ENCODE measurements at regions not wholly inside any gene's neighbourhood (a gene's known extent, or its start where the extent isn't known, plus 50 kb on each side); places are given as distances from the start of the nearest gene placed in this dataset.
A peak's percentile ranks its signal among the peaks of the same experiment; 100 is the strongest.
"Not testable (repeated sequence)": the region's sequence is repeated elsewhere in the genome, so short reads cannot be mapped to it uniquely, and the experiment has no call there.

GRCh38 chr14:59020382-59020781, 168.1 kb upstream of the DAAM1 start:
- in situ Hi-C loops (cut with MboI; ENCODE audit: low pct_unique_long_range_greater_than_20kb in 2 of 9, low sequenced_read_pairs in 9 of 9, unreplicated experiment in 9 of 9): loop anchor here in 1 of 9 experiments (10.0 to 25.0 kb wide), 2 partner anchors 104 to 508 kb away; no protein-coding TSS in a partner anchor
- Histone ChIP-seq H3K4me3 (no peak overlapping the region), H3K27ac (no peak overlapping the region), H3K4me1 (replicated peaks in 1 of 2) (no peaks in the 10 kb centered on the region)
- peak in 5 of 8 experiments; percentile 42 to 78 (median 75) for ATAC-seq (replicated peaks in 6 of 8)
- 60 to 100% (median 75%) methylated on average over 1 of the region's 1 CpG; no CpG with 5 or more reads in 4 of the 10 experiments for WGBS, 10 experiments

- WGBS, 10 experiments: 29 to 93% (median 70%) methylated on average over 1 to 4 of the region's 4 CpGs; no CpG with 5 or more reads in 3 of the 10 experiments
- peak in 2 of 8 experiments; percentile 33 to 38 for ATAC-seq (replicated peaks in 6 of 8)
- in situ Hi-C loops (cut with MboI; ENCODE audit: low pct_unique_long_range_greater_than_20kb in 2 of 9, low sequenced_read_pairs in 9 of 9, unreplicated experiment in 9 of 9): loop anchor here in 1 of 9 experiments (10.0 to 25.0 kb wide), 2 partner anchors 103 to 510 kb away; no protein-coding TSS in a partner anchor
- Histone ChIP-seq H3K27ac (no peak overlapping the region), H3K4me1 (replicated peaks in 1 of 2) (no peaks in the 10 kb centered on the region), H3K4me3 (no peak overlapping the region)
Measured at GRCh38 chr14:59022144-59022543, 166.3 kb upstream of the DAAM1 start.

GRCh38 chr14:59026081-59026480, 162.4 kb upstream of the DAAM1 start:
- WGBS, 10 experiments: 60 to 100% (median 78%) methylated on average over 2 of the region's 2 CpGs; no CpG with 5 or more reads in 3 of the 10 experiments
- no peak overlapping the region for H3K4me3 ChIP-seq
- in situ Hi-C loops (cut with MboI; ENCODE audit: low pct_unique_long_range_greater_than_20kb in 2 of 9, low sequenced_read_pairs in 9 of 9, unreplicated experiment in 9 of 9): loop anchor here in 3 of 9 experiments (10.0 to 25.0 kb wide), 2 partner anchors 99 to 411 kb away; no protein-coding TSS in a partner anchor
- peaks cover 5 to 9% of the 10 kb centered on the region in 2 donors for H3K4me1 ChIP-seq (replicated peaks in 1 of 2)
- ATAC-seq (replicated peaks in 6 of 8): no peak
- H3K27ac ChIP-seq: no peak overlapping the region

- H3K4me1 ChIP-seq (replicated peaks in 1 of 2); H3K4me3 ChIP-seq; ATAC-seq (replicated peaks in 6 of 8); H3K27ac ChIP-seq: not testable (repeated sequence)
- in situ Hi-C loops (cut with MboI; ENCODE audit: low pct_unique_long_range_greater_than_20kb in 2 of 9, low sequenced_read_pairs in 9 of 9, unreplicated experiment in 9 of 9): loop anchor here in 3 of 9 experiments (10.0 to 25.0 kb wide), 2 partner anchors 98 to 411 kb away; no protein-coding TSS in a partner anchor
- WGBS, 10 experiments: 86 to 100% (median 100%) methylated on average over 1 of the region's 1 CpG; no CpG with 5 or more reads in 7 of the 10 experiments
Measured at GRCh38 chr14:59026640-59027039, 161.8 kb upstream of the DAAM1 start.

GRCh38 chr14:59028476-59029202, 159.8 kb upstream of the DAAM1 start:
- Histone ChIP-seq H3K27ac (no peak overlapping the region), H3K4me1 (replicated peaks in 1 of 2) (peaks cover 5 to 9% of the 10 kb centered on the region in 2 donors), H3K4me3 (no peak overlapping the region)
- in situ Hi-C loops (cut with MboI; ENCODE audit: low pct_unique_long_range_greater_than_20kb in 2 of 9, low sequenced_read_pairs in 9 of 9, unreplicated experiment in 9 of 9): loop anchor here in 3 of 9 experiments (10.0 to 25.0 kb wide), 2 partner anchors 96 to 409 kb away; no protein-coding TSS in a partner anchor
- peak; percentile 97 to 100 (median 99) for ATAC-seq (replicated peaks in 6 of 8)
- 0 to 4% (median 0%) methylated on average over 2 to 5 of the region's 5 CpGs; no CpG with 5 or more reads in 3 of the 10 experiments for WGBS, 10 experiments

GRCh38 chr14:59032826-59033225, 155.6 kb upstream of the DAAM1 start:
- in situ Hi-C loops (cut with MboI; ENCODE audit: low pct_unique_long_range_greater_than_20kb in 2 of 9, low sequenced_read_pairs in 9 of 9, unreplicated experiment in 9 of 9): loop anchor here in 3 of 9 experiments (5.0 to 25.0 kb wide), 2 partner anchors 89 to 404 kb away; no protein-coding TSS in a partner anchor

GRCh38 chr14:59036134-59036533, 152.3 kb upstream of the DAAM1 start:
- 44 to 100% (median 84%) methylated on average over 1 to 2 of the region's 2 CpGs; no CpG with 5 or more reads in 1 of the 10 experiments for WGBS, 10 experiments
- ATAC-seq (replicated peaks in 6 of 8): no peak
- H3K27ac ChIP-seq: no peak overlapping the region
- no peak overlapping the region for H3K4me3 ChIP-seq
- in situ Hi-C loops (cut with MboI; ENCODE audit: low pct_unique_long_range_greater_than_20kb in 2 of 9, low sequenced_read_pairs in 9 of 9, unreplicated experiment in 9 of 9): loop anchor here in 3 of 9 experiments (25.0 kb wide), 1 partner anchor 401 kb away; no protein-coding TSS in a partner anchor
- H3K4me1 ChIP-seq (replicated peaks in 1 of 2): no peaks in the 10 kb centered on the region

More at GRCh38 chr14:59032826-59033225, 155.6 kb upstream of the DAAM1 start:
- ATAC-seq (replicated peaks in 6 of 8): no peak
- Histone ChIP-seq H3K4me1 (replicated peaks in 1 of 2) (peaks cover 5 to 9% of the 10 kb centered on the region in 2 donors), H3K27ac (no peak overlapping the region), H3K4me3 (no peak overlapping the region)

- in situ Hi-C loops (cut with MboI; ENCODE audit: low pct_unique_long_range_greater_than_20kb in 2 of 9, low sequenced_read_pairs in 9 of 9, unreplicated experiment in 9 of 9): loop anchor here in 3 of 9 experiments (25.0 kb wide), 1 partner anchor 400 kb away; no protein-coding TSS in a partner anchor
- 50 to 100% (median 100%) methylated on average over 1 to 3 of the region's 3 CpGs; no CpG with 5 or more reads in 1 of the 10 experiments for WGBS, 10 experiments
- Histone ChIP-seq H3K4me3 (no peak overlapping the region), H3K27ac (no peak overlapping the region), H3K4me1 (replicated peaks in 1 of 2) (no peaks in the 10 kb centered on the region)
- ATAC-seq (replicated peaks in 6 of 8): no peak
Measured at GRCh38 chr14:59037086-59037485, 151.4 kb upstream of the DAAM1 start.

- WGBS, 10 experiments: 29 to 100% (median 83%) methylated on average over 2 to 4 of the region's 4 CpGs; no CpG with 5 or more reads in 1 of the 10 experiments
- ATAC-seq (replicated peaks in 6 of 8): no peak
- in situ Hi-C loops (cut with MboI; ENCODE audit: low pct_unique_long_range_greater_than_20kb in 2 of 9, low sequenced_read_pairs in 9 of 9, unreplicated experiment in 9 of 9): loop anchor here in 3 of 9 experiments (25.0 kb wide), 1 partner anchor 400 kb away; no protein-coding TSS in a partner anchor
- Histone ChIP-seq H3K27ac (no peak overlapping the region), H3K4me3 (no peak overlapping the region), H3K4me1 (replicated peaks in 1 of 2) (no peaks in the 10 kb centered on the region)
Measured at GRCh38 chr14:59037620-59038019, 150.8 kb upstream of the DAAM1 start.

GRCh38 chr14:59038746-59039145, 149.7 kb upstream of the DAAM1 start:
- Histone ChIP-seq H3K27ac (no peak overlapping the region), H3K4me3 (no peak overlapping the region), H3K4me1 (replicated peaks in 1 of 2) (no peaks in the 10 kb centered on the region)
- WGBS, 10 experiments: 83 to 93% (median 88%) methylated on average over 2 to 4 of the region's 4 CpGs; no CpG with 5 or more reads in 3 of the 10 experiments
- in situ Hi-C loops (cut with MboI; ENCODE audit: low pct_unique_long_range_greater_than_20kb in 2 of 9, low sequenced_read_pairs in 9 of 9, unreplicated experiment in 9 of 9): loop anchor here in 3 of 9 experiments (25.0 kb wide), 1 partner anchor 399 kb away; no protein-coding TSS in a partner anchor
- no peak for ATAC-seq (replicated peaks in 6 of 8)

- Histone ChIP-seq H3K4me1 (replicated peaks in 1 of 2) (no peaks in the 10 kb centered on the region), H3K4me3 (no peak overlapping the region), H3K27ac (no peak overlapping the region)
- in situ Hi-C loops (cut with MboI; ENCODE audit: low pct_unique_long_range_greater_than_20kb in 2 of 9, low sequenced_read_pairs in 9 of 9, unreplicated experiment in 9 of 9): loop anchor here in 3 of 9 experiments (25.0 kb wide), 1 partner anchor 396 kb away; no protein-coding TSS in a partner anchor
- WGBS, 10 experiments: 69 to 100% (median 96%) methylated on average over 2 to 3 of the region's 3 CpGs
- no peak for ATAC-seq (replicated peaks in 6 of 8)
Measured at GRCh38 chr14:59041308-59041707, 147.2 kb upstream of the DAAM1 start.

- H3K27ac ChIP-seq: no peak overlapping the region
- no peak overlapping the region for H3K4me3 ChIP-seq
- peak in 1 of 8 experiments; percentile 19 for ATAC-seq (replicated peaks in 6 of 8)
- no peaks in the 10 kb centered on the region for H3K4me1 ChIP-seq (replicated peaks in 1 of 2)
- in situ Hi-C loops (cut with MboI; ENCODE audit: low pct_unique_long_range_greater_than_20kb in 2 of 9, low sequenced_read_pairs in 9 of 9, unreplicated experiment in 9 of 9): loop anchor here in 3 of 9 experiments (25.0 kb wide), 1 partner anchor 393 kb away; no protein-coding TSS in a partner anchor
- 63 to 100% (median 88%) methylated on average over 2 to 6 of the region's 6 CpGs for WGBS, 10 experiments
Measured at GRCh38 chr14:59044707-59045106, 143.8 kb upstream of the DAAM1 start.

- ATAC-seq (replicated peaks in 6 of 8): peak in 2 of 8 experiments; percentile 32 to 48
- 0 to 100% (median 63%) methylated on average over 1 to 2 of the region's 2 CpGs; no CpG with 5 or more reads in 1 of the 10 experiments for WGBS, 10 experiments
- in situ Hi-C loops (cut with MboI; ENCODE audit: low pct_unique_long_range_greater_than_20kb in 2 of 9, low sequenced_read_pairs in 9 of 9, unreplicated experiment in 9 of 9): loop anchor here in 3 of 9 experiments (25.0 kb wide), 1 partner anchor 391 kb away; no protein-coding TSS in a partner anchor
Measured at GRCh38 chr14:59046746-59047145, 141.7 kb upstream of the DAAM1 start.

More at GRCh38 chr14:59046746-59047145, 141.7 kb upstream of the DAAM1 start:
- Histone ChIP-seq H3K4me3 (no peak overlapping the region), H3K27ac (no peak overlapping the region), H3K4me1 (replicated peaks in 1 of 2) (no peaks in the 10 kb centered on the region)
